CD4-positive, alpha-beta T cell treated with Interleukin-17A for 1 hour (primary cell): ENCODE measurements at regions not wholly inside any gene's neighbourhood (a gene's known extent, or its start where the extent isn't known, plus 50 kb on each side); places are given as distances from the start of the nearest gene placed in this dataset.

Source experiments
- DNase-seq: peaks from one replicate; pipeline ENCODE4 v3.0.0-alpha.2; 2020

DNA sequence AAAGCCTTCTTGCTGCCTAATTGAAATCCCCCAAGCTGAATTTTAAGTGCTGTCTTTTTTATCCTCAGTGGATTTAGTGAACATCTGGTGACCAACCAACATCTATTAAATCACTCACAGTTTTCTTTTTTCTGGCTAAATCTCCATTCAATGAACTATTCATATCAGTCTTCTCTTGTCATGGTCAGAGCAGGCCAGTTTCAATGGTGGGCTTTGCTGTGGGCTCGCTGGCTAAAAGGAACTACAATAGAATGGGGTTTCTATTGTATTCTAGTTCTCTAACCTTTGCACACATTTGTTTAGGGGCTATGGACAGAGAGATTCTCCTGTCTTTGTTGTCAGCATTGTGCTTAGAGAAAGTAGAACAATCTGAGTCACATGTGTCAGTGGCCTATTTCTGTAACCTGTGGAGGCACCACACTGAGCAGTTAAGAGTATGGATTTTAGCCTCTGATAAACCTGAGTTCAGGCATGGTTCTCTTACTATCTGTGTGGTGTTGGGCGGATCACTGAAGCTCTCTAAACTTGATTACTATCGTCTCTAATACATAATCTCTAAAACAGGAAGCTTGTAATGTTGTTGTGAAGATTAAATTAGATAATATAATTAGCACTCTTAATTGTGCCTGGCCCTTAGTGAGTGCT is 94.2 kb upstream of the CADM1 start:
- no peak for DNase-seq

DNA sequence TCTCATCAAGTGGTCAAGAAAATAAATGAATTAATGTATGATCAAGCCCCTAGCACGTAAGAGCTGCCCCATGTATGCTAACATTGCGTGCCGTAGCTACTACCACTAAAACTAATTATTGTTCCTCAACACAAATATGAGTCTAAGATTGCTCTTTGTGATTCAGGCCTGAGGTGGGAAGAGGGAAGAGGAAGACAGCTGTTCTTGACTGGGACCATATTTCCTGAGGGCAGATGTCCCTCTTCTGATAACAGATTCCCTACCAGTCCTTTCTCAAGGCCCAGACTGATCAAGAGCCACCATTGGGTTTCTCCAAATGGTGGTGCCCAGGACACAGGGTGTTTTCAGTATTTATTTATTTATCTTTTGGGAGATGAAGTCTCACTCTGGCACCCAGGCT is 87.2 kb upstream of the CADM1 start:
- no peak for DNase-seq

DNA sequence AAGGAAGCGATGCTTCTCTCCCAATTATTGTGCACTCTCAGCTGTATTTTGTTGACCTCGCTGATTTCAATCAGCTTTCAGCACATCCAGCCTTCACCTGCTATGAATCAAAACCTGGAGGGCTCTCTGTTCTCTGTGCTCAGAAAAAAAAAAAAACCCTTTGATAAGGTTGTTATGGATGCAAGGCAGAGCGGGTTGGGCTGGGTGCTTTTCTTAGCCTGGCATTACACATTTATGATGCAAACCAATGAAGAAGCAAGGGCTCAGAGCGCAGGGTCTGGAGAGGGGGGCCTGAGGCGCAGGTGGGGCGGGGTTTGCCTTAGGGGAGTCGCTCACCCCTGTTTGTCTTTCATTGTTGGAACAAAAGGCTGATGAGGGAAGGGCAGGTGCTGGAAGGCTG is 86.0 kb upstream of the CADM1 start:
- DNase-seq = no peak

DNA sequence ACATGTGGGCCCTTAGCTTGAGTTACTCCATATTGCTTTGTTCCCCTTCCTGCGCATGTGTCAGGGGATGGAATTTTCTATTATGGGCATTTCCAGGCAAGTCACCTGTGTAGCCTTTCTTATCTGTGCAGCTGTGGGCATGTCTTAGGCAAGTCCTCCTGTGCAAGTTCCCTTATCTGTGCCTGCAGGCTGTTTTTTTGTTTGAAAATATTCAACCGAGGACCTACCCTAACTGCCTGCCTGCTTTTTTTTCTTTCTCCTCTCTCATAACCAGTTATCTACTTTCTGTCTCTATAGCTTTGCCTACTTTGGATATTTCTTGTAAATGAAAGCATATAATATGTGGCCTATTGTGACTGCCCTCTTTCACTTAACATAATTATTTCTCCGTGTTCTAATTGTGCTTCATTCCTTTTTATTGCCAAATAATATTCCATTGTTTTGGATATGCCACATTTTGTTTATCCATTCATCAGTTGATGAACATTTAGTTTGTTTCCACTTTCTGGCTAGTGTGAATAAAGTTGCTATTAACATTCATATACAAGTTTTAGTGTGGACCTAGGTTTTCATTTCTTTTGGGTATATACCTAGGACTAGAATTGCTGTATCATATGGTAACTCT is 83.6 kb upstream of the CADM1 start:
- no peak for DNase-seq

DNA sequence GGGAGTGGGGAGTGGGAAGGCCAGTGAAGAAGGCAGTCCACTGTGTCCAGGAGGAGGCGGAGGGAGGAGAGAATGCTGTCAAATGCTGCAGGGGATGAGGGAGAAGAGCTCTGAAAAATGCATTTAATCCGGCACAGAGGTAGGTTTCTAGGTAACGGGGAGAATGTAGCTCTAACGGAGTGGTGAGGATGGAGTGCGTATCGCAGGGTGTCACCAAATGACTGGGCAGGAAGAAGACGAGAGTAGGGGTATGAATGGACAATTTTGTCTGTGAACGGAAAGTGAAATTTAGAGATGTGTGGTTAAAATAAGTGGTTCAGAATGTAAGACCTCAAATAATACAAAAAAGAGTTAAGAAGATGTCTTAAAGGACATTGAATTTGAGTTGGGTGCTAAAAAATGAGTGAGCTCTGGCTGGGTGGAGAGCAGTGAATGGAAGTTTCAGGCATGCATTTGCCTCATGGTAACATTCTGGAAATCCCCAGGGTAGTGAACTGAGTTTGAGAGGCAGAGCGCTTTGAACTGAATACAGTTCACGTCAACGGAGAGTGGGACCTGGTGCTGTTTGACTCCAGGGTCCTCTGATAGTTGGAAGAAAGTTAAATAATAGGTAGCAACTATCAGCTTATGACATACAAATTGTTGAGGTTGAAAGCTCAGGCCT is 81.3 kb upstream of the CADM1 start:
- no peak for DNase-seq

DNA sequence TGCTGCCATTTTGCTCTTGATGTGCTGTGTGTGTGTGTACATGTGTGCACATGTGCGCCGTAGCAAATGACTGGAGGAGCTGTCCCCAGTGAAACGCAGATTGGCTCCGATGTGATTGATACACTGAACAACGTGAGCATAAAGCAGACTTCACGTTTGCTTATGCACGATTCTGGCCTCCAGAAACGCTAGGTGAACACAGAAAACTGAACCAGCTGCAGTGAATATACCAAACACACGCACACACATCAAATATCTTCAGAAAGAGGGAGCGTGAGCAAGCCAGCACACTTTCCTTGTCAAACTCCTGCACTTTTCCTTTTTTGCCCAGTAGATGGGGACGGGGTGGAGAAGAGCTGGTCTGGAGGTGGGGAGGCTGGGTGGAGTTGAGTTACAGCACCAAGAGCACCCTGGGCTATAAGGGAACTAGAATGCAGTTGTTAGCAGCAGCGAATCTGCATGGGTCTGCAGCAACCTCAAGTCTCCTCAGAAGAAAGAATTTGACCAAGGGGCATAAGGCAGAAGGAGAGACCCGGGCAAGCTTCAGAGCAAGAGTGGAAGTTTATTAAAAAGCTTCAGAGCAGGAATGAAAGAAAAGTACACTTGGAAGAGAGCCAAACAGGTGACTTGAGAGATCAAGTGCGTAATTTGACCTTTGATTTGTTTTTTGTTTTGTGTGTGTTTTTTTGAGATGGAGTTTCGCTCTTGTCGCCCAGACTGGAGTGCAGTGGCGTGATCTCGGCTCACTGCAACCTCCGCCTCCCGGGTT is 77.8 kb upstream of the CADM1 start:
- no peak for DNase-seq

DNA sequence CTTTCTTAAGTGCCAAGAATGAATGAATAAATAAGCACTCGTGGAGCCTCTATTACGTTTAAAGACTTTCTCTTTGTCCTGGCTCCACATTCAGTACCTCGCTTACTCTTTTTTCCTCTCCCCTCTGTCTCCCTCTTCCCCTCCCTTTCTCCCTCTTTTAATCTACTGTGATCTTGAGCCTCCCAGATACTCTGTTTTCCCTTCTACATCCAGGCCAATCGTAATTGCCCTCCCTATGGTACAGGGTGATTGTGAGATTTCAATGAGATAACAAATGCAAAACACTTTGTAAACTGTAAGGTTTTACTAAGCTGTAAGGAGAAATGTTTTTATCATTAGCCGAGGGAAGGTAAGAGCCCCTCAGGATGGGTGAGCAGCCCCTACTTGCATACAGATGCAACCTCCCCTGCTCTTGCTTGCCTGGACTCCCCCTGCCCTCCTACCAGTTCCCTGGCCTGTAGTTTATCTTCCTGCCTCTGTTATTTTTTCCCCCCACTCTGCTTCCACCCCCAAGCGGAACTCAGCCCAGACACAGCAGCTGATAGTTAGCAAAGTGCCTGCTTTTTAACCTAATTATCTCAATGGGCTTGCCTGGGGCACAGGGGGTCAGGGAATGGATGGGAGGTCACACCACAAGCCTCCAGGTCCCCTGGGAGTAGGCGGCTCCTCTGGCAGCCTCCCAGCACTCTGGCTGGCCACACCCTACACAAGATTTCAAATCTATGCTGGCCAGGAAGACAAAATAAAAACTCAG is 76.9 kb upstream of the CADM1 start:
- DNase-seq = no peak

DNA sequence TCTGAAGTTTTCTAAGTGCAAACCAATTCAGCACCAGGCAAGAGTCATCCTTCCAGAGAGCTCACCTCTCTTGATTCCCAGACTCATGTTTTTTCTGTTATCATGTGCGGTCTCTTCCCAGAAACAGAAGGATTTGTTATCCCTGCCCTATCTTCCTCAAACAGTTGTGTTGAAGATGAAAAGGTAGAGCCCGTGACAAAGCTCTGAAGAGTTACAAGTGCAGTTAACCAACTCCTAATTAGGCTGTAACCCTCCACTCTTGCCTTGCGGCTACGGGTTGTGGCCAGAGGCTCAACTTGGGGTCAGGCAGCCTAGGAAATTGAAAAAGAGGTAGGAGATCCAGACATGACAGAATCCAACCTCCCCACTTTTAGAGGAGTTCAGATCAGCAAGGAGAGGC is 76.2 kb upstream of the CADM1 start:
- no peak for DNase-seq

DNA sequence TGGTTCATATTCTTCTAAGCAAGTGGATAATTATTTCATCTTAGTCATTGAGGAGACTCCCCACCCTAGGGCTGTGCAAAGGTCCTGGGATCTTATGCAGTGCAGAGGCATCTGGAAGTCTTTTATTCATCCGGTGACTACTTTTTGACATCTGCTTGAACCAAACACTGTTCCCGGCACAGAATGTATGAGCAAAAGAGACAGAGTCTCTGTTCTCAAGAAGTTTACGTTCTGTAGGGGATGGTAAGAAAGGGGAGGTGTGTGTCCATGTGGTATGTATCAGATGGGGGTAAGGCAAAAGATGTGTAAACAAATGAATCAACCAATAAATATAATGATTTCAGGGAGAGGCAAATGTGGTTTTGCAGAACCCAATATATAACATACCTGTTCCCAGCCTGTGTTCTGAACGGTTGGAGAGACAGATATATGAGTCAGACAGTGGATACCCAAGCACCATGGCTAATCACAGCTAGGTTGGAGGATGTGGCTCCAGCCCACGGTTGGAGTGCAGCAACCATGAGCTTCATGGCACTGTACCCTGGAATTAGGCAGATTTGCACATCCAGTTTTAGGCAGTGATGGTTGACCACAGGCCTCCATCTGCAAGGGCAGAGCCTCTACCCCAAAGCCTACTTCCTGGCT is 75.1 kb upstream of the CADM1 start:
- no peak for DNase-seq

DNA sequence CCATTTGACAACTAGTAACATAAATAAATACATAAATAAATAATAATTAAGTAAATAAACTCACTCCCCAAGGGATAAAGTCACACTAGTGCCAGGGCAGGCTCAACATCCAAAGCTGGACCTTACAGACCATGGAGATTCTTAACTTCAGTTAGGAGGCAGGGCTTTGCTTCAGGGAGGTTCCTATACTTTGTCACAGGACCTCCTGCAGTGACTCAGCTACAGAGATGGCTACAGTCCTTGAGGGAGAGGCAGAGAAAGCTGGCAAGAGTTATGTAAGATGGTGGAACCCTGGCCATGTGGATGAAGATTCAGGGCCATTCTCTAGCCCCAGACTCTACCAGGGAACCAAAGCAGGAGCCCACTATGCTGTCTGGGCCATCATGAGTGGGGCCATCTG is 74.1 kb upstream of the CADM1 start:
- DNase-seq = no peak

DNA sequence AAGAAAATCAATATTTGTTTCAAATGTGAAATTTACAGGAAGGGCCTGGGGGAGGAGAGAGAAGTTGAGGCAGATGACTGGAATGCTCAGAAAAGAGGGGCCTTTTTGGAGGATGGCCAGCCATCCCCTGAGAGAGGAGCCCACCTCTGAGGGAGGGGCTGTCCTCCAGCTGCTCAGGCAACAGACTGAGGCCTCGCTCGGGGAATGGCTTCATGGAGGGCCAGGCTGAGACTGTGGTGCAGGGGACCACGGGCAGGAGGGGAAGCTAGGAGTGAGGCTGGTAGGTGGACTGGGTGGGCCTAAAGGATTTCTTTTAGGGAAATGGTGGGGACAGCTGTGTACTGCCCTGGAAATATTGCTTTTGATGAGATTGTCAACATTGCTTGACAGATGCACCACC is 73.5 kb upstream of the CADM1 start:
- DNase-seq = no peak

DNA sequence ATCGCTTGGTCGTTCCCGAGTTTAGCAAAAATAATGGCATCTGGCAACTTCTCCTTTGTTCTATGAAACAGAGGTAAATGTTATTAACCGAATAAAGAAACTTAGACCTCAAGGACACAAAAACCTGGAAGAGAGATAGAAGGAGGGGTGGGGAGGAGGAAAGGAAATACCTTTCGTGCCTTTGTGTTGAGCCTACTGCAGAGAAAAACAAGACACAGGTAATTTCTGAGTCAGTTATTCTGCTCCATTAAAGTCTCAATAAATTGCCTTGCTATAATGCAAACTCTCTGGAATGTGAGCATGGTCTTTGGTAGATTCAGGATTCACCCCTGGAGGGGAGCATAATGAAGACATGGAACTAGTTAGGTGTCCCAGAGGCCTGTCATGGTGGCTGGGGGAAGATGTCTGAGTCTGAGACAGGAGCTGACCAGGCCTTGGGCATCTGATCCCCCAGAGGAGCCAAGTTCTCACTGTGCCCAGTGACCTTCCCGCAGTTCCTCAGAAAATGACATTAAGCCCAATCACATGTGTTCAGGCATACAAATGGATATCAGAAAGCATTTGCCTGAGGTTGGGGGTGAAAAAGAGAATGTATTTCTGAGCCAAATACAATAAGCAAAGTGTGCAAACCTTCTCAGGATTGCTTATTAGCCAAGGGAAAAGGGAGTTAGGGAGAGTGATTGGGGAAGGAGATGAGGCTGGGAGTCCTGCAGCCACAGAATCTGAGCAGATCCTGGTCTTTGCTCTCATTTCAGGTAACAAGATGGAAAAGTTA is 72.6 kb upstream of the CADM1 start:
- no peak for DNase-seq

DNA sequence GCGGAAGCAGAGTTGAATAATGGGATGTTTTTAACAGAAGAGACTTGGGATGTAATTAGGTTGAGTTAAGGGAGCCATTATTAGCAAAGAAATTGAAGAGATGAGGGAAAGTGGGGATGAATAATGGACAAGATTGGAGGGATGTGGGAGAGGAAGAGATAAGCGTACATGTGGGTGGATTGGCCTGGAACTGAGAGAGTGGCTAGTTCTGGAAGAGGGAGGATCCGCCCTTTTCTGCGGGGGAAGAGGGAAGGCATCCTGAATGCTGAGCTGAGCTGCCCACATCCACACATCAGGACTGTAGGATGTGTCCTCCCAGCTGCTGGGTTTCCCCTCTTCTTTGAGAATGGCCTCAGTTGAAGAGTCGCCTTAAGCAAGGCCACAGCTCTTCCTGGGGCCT is 68.3 kb upstream of the CADM1 start:
- no peak for DNase-seq

DNA sequence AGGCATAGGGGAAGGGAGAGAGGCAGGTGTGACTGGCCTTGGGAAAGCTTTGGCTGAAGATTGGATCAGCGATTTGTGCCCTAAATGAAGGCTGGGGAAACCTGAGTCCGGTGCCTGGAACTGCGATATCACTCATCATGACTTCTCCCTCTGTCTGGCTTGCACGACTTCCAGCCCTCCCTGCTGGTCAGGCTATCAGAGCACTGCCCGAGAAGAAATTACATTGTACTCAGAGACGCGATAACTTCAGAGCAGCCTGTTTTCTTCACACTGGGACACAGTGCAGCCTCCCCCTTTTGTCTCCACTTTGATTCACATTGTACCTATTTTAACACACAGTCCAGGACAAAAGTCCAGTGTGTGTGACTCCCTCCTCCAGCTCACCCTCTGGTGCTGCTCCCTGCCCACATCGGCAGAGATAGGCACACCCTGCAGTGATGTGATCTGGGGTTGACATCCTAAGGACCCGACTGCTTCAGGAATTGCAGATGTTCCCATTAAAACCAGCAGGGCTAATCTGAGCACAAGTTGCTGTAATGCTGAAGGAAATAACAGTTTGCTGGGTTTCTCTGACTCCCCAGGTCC is 62.1 kb upstream of the CADM1 start:
- DNase-seq = no peak

DNA sequence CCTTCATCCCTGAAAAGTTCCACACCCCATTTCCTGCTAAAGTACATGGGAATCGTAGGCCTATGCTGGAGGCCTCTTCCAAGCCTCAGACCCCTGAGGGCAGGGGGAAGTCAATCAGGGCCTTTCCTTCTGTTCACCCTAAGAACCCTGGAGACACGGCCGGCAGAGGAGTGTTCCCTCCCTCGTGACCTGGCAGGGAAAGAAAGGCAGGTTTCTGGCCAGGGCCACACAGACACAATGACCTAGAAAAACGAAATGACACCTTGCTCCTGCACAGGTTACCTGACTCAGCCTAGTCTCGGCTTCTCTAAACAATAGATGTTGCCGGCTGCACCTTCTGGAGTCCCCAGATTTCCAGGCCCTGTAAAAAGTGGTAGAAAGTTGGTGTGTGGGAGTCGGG is 60.6 kb upstream of the CADM1 start:
- no peak for DNase-seq

DNA sequence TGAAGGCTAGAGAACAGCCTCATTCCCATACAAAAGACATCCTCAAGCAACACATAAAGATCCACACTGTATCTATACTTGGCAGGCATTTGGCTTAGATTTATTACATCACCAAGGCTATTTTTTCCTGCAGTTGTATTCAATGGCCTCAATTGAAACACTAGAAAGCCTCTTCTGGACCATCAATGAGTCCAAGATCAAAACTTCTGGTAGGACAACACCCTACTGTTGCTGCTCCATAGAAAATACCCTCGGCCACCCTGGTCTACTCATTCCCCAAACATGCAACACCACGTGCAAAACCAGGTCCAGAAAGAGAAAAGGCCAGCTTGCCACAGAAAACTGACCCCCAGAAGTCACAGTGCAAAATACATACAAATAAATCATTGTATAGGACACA is 56.9 kb upstream of the CADM1 start:
- DNase-seq = no peak

DNA sequence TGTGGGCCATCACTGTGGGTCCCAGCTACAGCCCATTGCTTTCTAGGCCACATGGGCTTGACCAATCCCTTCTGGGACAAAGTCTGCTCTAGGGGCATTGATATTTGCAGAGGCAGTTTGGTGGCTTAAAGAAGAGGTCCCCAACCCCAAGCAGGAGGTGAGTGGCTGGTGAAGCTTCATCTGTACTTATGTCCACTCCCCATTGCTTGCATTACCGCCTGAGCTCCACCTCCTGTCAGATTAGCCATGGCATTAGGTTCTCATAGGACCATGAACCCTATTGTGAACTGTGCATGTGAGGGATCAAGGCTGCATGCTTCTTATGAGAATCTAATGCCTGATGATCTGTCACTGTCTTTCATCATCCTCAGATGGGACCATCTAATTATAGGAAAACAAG is 54.4 kb upstream of the CADM1 start:
- no peak for DNase-seq

DNA sequence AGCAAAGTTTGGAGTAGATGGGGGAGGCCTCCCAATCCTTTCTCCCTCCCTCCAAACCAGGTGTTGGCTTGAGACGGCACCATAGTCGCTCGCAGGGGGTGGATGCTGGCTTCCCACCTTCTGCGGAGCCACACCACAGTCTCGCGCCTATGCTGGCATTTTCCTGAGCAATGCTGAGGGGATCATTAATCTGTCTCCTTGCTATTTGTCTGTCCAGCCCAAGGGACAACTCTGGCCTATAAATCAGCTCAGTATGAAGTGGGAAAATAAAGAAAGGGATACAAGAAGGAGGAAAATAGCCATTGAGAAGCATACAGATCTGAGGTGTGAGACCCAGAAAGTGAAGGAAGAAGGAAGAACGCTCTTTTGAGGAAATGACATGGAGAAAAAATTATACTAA is 53.5 kb upstream of the CADM1 start:
- DNase-seq = no peak

DNA sequence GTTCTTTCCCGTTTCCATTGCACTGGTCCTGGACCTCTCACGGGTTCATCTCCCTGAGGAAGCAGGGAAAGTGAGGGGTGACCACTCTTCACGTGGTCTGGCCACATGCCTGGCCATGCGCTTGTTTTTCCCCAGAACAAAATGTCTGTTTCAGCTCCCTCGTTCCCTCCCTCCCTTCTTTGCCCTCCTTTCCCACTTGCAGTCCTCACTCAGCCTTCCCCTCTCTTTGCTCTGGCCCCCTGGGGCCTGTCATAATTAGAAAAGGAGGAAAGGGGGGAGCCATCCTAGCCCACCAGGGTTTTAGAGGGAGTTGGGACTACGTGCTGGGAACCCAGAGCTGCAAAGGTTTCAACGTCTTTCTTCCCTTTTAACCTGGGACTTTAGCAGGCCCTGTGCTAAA is 52.8 kb upstream of the CADM1 start:
- no peak for DNase-seq

DNA sequence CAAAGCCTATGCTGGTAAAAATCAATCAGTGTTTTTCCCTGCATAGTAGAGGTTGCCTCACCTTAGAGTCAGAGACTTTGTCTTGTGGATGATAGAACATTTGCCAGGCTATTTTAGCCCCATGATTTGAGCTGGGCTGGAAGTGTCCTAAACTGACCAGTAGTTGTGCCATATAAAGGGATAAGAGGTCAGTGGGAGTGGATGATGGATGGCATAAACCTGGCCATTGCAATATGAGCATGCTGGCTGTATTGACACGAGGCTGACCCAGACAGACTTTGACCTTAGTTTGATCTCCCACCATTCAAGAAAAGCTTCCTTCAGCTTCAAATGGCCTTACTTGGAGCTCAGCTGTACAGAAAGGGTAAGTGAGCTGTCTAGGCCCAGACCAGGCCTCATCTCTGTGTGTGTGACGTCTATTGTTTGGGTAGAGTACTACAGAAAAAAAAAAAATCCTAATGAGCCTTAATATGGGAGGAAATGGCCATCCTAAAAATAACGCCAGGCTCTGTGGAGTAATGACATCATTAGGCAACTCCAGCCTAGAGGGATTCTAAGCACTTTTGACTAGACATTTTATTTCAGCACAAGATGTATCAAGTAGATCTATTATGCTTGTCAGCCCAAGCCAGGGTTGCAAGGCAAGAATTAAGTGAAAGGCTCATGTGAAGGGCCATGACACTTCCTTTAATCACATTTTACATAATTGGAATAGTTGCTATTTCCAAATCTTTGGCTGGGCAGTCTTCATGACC is 51.3 kb upstream of the CADM1 start:
- no peak for DNase-seq
